HCT116 (cell line): ENCODE measurements at regions not wholly inside any gene's neighbourhood (a gene's known extent, or its start where the extent isn't known, plus 50 kb on each side); places are given as distances from the start of the nearest gene placed in this dataset.

Experiments used
- CEBPB ChIP-seq: IDR thresholded peaks from 2 replicates; pipeline ENCODE4 v1.6.1; 2012; ENCODE audit warnings: low read depth
- CTCF ChIP-seq, 3 experiments: fragments of 200-600 bp in 1 of 3; sonication (generic) in 1 of 3; IDR thresholded peaks in 2 of 3; conservative IDR thresholded peaks in 1 of 3; 2 replicates each; pipeline ENCODE4 v1.5.1; 2012 to 2017; ENCODE audit warnings: low read depth in 2 of 3, low read length in 2 of 3, antibody characterized with exemption in 1 of 3, borderline replicate concordance in 1 of 3, control low read depth in 1 of 3, mild to moderate bottlenecking in 1 of 3, mixed read lengths in 1 of 3, mixed run types in 1 of 3, moderate library complexity in 1 of 3; ENCODE audit not compliant: insufficient read depth in 1 of 3
- EGR1 ChIP-seq: IDR thresholded peaks from 2 replicates; pipeline ENCODE4 v1.6.1; 2012; ENCODE audit warnings: low read depth
- POLR2AphosphoS5 ChIP-seq: IDR thresholded peaks from 2 replicates; pipeline ENCODE4 v1.6.1; 2011; ENCODE audit warnings: mild to moderate bottlenecking, low read depth, low read length, moderate library complexity
- RAD21 ChIP-seq: IDR thresholded peaks from 2 replicates; pipeline ENCODE4 v1.6.1; 2012; ENCODE audit warnings: low read depth, mild to moderate bottlenecking
- SP1 ChIP-seq: IDR thresholded peaks from 2 replicates; pipeline ENCODE4 v1.6.1; 2012; ENCODE audit warnings: low read depth
- TF ChIP-seq, protein P1 (sequence below): IDR thresholded peaks from 2 replicates; pipeline ENCODE4 v1.6.1; 2012

DNA sequence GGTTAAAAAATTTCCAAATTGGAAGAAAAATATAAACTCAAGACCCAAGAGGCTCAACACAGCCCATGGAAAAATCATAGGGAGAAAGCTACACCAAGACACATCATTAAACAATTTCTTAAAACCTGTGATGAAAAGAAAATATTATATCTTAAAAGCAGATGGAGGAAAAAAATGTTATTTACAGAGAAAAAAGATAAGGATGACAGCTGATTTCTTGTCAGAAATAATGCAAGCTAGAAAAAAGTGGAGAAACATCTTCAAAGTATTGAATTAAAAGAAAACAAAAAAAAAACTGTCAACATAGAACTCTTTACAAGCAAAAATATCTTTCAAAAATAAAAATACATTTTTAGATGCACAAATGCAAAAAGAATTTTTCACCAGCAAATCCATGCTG lies 930.5 kb downstream of the ADGRL2 start:
- TF ChIP-seq, protein P1, sequence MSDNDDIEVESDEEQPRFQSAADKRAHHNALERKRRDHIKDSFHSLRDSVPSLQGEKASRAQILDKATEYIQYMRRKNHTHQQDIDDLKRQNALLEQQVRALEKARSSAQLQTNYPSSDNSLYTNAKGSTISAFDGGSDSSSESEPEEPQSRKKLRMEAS: no peak
- TF ChIP-seq EGR1 (no peak), CTCF (IDR thresholded peaks at IDR 0.05 in 2 of 3, conservative IDR thresholded peaks at IDR 0.05 in 1 of 3; ENCODE audit: borderline replicate concordance in 1 of 3, insufficient read depth in 1 of 3, low read depth in 2 of 3, low read length in 2 of 3) (no peak), RAD21 (no peak), CEBPB (no peak), SP1 (no peak), POLR2AphosphoS5 (no peak)
